Thyroid gland (tissue), 4 donors: ENCODE measurements at regions not wholly inside any gene's neighbourhood (a gene's known extent, or its start where the extent isn't known, plus 50 kb on each side); places are given as distances from the start of the nearest gene placed in this dataset.

Experiments
- CTCF ChIP-seq, 6 experiments: fragments of 200-600 bp in 3 of 6; fragments of 450-650 bp in 3 of 6; sonication (generic) in 3 of 6; IDR thresholded peaks; one replicate each; pipeline ENCODE4 v1.5.1; 2016 to 2019; ENCODE audit warnings: antibody characterized with exemption in 6 of 6, mild to moderate bottlenecking in 2 of 6, inconsistent platforms in 1 of 6, moderate library complexity in 1 of 6
- POLR2A ChIP-seq, 2 donors: fragments of 450-650 bp; IDR thresholded peaks; one replicate each; pipeline ENCODE4 v1.6.1; 2017; ENCODE audit warnings: antibody characterized with exemption in 2 of 2, mild to moderate bottlenecking in 2 of 2, moderate library complexity in 1 of 2

- TF ChIP-seq CTCF (IDR thresholded peaks at IDR 0.05) (no peak), POLR2A (IDR thresholded peaks at IDR 0.05) (no peak)
These were observed 140.8 kb downstream of the PTCSC3 start for GRCh38 chr14:36035675-36036074.
